OCI-LY7 (cell line): ENCODE measurements at regions not wholly inside any gene's neighbourhood (a gene's known extent, or its start where the extent isn't known, plus 50 kb on each side); places are given as distances from the start of the nearest gene placed in this dataset.
A peak's percentile ranks its signal among the peaks of the same experiment; 100 is the strongest.

Experiments used
- BruUV-seq: library from RNA; stranded (reverse); fragments of 400-500 nt; replicated peaks from 2 replicates; lab custom pipeline; 2021; lab: Mats Ljungman, UMichigan
- CTCF ChIA-PET: fragments of 300-600 bp; sonication (Branson Sonifier 250); formaldehyde crosslinking; loops from one replicate; lab custom pipeline; 2022; ENCODE audit warnings: antibody characterized with exemption; ENCODE audit not compliant: unreplicated experiment; lab: Charles Lee
- POLR2A ChIA-PET: fragments of 300-600 bp; sonication (Branson Sonifier 250); formaldehyde crosslinking; loops from one replicate; lab custom pipeline; 2022; ENCODE audit warnings: antibody characterized with exemption; lab: Charles Lee
- DNase-seq: peaks from one replicate; pipeline ENCODE4 v3.0.0-alpha.2; 2015; ENCODE audit warnings: low spot score
- H2AFZ ChIP-seq: fragments of 200-600 bp; sonication (generic), shearing (Covaris generic); 2 replicates; pipeline ENCODE4 v1.6.1; 2014; ENCODE audit warnings: mild to moderate bottlenecking, antibody characterized with exemption, low read length, moderate library complexity
- H3K27ac ChIP-seq: fragments of 200-600 bp; sonication (generic); 2 replicates; pipeline ENCODE4 v1.5.1; 2014; ENCODE audit warnings: mixed run types, low read depth, mild to moderate bottlenecking, moderate library complexity, low read length, inconsistent platforms; ENCODE audit not compliant: poor library complexity, severe bottlenecking
- H3K36me3 ChIP-seq: fragments of 200-600 bp; sonication (generic); 2 replicates; pipeline ENCODE4 v1.6.1; 2014; ENCODE audit warnings: mild to moderate bottlenecking, antibody characterized with exemption, low read length, moderate library complexity, mixed read lengths; ENCODE audit not compliant: insufficient read depth
- H3K4me1 ChIP-seq: fragments of 200-600 bp; sonication (generic); 2 replicates; pipeline ENCODE4 v1.5.1; 2014; ENCODE audit warnings: mild to moderate bottlenecking, low read length; ENCODE audit not compliant: insufficient read depth, poor library complexity, severe bottlenecking
- H3K4me2 ChIP-seq: fragments of 200-600 bp; sonication (generic); 2 replicates; pipeline ENCODE4 v1.6.1; 2014; ENCODE audit warnings: mild to moderate bottlenecking, low read length
- H3K4me3 ChIP-seq: fragments of 200-600 bp; sonication (generic); 2 replicates; pipeline ENCODE4 v1.5.1; 2014; ENCODE audit warnings: mild to moderate bottlenecking, low read depth, low read length; ENCODE audit not compliant: poor library complexity, severe bottlenecking
- H3K79me2 ChIP-seq: fragments of 200-600 bp; sonication (generic); 2 replicates; pipeline ENCODE4 v1.6.1; 2016; ENCODE audit warnings: low read depth, mild to moderate bottlenecking, low read length, moderate library complexity, mixed read lengths; ENCODE audit not compliant: insufficient read depth
- H3K9me2 ChIP-seq: fragments of 200-600 bp; sonication (generic); 2 replicates; pipeline ENCODE4 v1.6.1; 2016; ENCODE audit warnings: mild to moderate bottlenecking, low read length, mixed read lengths; ENCODE audit not compliant: insufficient read depth
- H3K9me3 ChIP-seq: fragments of 200-600 bp; sonication (generic); 2 replicates; pipeline ENCODE4 v1.6.1; 2014; ENCODE audit warnings: mild to moderate bottlenecking, mixed run types, low read length, mixed read lengths
- H4K20me1 ChIP-seq: fragments of 200-600 bp; sonication (generic); 2 replicates; pipeline ENCODE4 v1.6.1; 2014; ENCODE audit warnings: mild to moderate bottlenecking, antibody characterized with exemption, low read length, moderate library complexity, mixed read lengths; ENCODE audit not compliant: insufficient read depth
- EZH2phosphoT487 ChIP-seq: fragments of 200-600 bp; sonication (generic); IDR thresholded peaks from 2 replicates; pipeline ENCODE4 v1.6.1; 2018; ENCODE audit warnings: low read depth, borderline replicate concordance, mild to moderate bottlenecking, mixed run types, antibody characterized with exemption, low read length, moderate library complexity, mixed read lengths
- intact Hi-C: fragments of 100-400 bp; cut with micrococcal nuclease; formaldehyde crosslinking; loops from one replicate; pipeline ENCODE4 v1.10.0; 2022; ENCODE audit not compliant: unreplicated experiment
- TF ChIP-seq, protein P1 (sequence below): fragments of 200-600 bp; sonication (generic); conservative IDR thresholded peaks from 2 replicates; pipeline ENCODE4 v1.5.1; 2014; ENCODE audit warnings: mild to moderate bottlenecking, antibody characterized with exemption, low read length, moderate library complexity, mixed read lengths

DNA sequence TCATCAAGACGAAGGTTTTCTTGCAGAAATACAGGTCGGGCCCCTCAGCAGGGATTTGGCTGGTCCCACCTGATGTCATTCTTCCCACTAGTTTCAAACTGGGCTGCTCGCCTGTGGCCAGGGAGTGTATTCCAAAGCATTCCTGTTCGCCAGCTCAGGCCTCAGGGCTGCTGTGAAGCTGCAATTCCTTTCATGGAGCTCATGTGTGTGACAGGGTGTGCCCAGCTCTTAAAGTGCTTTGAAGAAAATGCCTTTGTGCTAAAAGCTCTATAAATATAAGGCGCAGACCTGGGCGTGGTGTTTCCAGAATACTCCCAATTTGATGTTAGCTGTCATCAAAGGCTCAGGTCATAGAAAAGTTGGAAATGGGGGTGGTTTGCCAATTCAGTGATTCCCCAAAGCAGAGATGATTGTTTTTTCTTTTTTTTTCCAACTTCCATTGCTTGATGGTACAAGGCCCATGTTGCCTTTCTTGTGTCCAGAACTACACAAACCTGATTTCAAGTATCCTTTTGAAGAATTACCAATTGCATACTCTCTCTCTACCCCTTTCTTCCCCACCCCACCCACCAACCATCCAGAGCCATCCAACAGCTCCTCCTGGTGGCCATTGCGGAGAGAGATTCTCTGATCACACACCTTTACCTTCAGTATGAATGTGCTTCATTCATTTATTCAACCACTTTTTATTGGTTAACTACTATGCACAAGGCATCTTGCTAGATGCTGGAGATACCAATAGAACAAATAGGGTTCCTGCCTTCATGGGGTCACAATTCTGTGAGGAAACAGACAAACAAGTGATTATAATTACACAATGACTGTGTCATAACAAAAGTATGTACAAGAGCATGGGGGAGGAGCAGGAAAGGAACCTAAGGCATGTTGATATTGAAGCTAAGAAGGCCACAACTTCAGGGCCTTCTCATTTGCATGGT lies 297.3 kb upstream of the LYZL1 start:
- Histone ChIP-seq H3K4me3 (no peak overlapping the region), H3K79me2 (no peaks in the 10 kb centered on the region), H3K4me1 (no peaks in the 10 kb centered on the region), H3K9me3 (no peaks in the 10 kb centered on the region), H3K4me2 (no peak overlapping the region), H3K27ac (no peak overlapping the region), H3K9me2 (no peaks in the 10 kb centered on the region), H3K36me3 (no peaks in the 10 kb centered on the region), H2AFZ (no peak overlapping the region), H4K20me1 (no peaks in the 10 kb centered on the region)
- TF ChIP-seq EZH2phosphoT487: no peak
- TF ChIP-seq, protein P1, sequence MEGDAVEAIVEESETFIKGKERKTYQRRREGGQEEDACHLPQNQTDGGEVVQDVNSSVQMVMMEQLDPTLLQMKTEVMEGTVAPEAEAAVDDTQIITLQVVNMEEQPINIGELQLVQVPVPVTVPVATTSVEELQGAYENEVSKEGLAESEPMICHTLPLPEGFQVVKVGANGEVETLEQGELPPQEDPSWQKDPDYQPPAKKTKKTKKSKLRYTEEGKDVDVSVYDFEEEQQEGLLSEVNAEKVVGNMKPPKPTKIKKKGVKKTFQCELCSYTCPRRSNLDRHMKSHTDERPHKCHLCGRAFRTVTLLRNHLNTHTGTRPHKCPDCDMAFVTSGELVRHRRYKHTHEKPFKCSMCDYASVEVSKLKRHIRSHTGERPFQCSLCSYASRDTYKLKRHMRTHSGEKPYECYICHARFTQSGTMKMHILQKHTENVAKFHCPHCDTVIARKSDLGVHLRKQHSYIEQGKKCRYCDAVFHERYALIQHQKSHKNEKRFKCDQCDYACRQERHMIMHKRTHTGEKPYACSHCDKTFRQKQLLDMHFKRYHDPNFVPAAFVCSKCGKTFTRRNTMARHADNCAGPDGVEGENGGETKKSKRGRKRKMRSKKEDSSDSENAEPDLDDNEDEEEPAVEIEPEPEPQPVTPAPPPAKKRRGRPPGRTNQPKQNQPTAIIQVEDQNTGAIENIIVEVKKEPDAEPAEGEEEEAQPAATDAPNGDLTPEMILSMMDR: peak; percentile 86
- ChIA-PET CTCF (interaction anchor here (0.9 kb wide), 1 partner anchor 328 kb away, joined by 3 read pairs; no protein-coding TSS in a partner anchor), POLR2A (interaction anchor here (0.6 kb wide), 1 partner anchor 44 kb away, joined by 3 read pairs; no protein-coding TSS in a partner anchor)
- no TSS peak for BruUV-seq
- intact Hi-C loops: loop anchor here (1.0 kb wide), 1 partner anchor 327 kb away; no protein-coding TSS in a partner anchor
- peak; percentile 41 for DNase-seq

DNA sequence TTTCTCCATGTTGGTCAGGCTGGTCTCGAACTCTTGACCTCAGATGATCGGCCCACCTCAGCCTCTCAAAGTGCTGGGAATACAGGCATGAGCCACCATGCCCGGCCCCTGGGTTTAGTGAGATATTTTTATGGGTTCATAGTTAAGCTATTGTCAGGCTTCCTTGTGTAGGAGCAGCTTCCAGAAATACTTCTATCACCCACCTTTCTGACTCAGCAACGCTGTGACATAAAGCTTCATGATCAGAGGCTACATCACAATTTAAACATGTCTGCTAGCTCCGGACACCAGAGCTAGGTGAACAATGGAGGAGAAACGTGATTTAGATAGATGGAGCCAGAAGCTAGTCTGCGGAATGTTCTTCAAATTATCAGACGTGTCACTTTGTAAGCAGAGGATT lies 295.8 kb upstream of the LYZL1 start:
- Histone ChIP-seq H3K27ac (no peak overlapping the region), H3K9me2 (no peaks in the 10 kb centered on the region), H3K4me3 (no peak overlapping the region), H4K20me1 (no peaks in the 10 kb centered on the region), H3K9me3 (no peaks in the 10 kb centered on the region), H3K4me1 (no peaks in the 10 kb centered on the region), H3K4me2 (no peak overlapping the region), H2AFZ (no peak overlapping the region), H3K36me3 (no peaks in the 10 kb centered on the region), H3K79me2 (no peaks in the 10 kb centered on the region)
- TF ChIP-seq, protein P1: no peak
- TF ChIP-seq EZH2phosphoT487: no peak
- intact Hi-C loops: no loop called here
- no peak for DNase-seq
- ChIA-PET POLR2A (interaction anchor here (0.6 to 0.8 kb wide), 3 partner anchors 17 to 322 kb away, joined by 3 to 5 read pairs (median 3); no protein-coding TSS in a partner anchor), CTCF (no interaction called here)
- BruUV-seq: no TSS peak
